AG10803 (cell line): ENCODE measurements at regions not wholly inside any gene's neighbourhood (a gene's known extent, or its start where the extent isn't known, plus 50 kb on each side); places are given as distances from the start of the nearest gene placed in this dataset.
A peak's percentile ranks its signal among the peaks of the same experiment; 100 is the strongest.
"Not testable (repeated sequence)": the region's sequence is repeated elsewhere in the genome, so short reads cannot be mapped to it uniquely, and the experiment has no call there.

Source experiments
- DNase-seq: peaks from one replicate; pipeline ENCODE4 v3.0.0; 2010; ENCODE audit warnings: low read depth
- H3K4me3 ChIP-seq: 2 replicates; pipeline ENCODE4 v1.5.1; 2011; ENCODE audit warnings: mild to moderate bottlenecking, low read length, control low read depth
- TF ChIP-seq, protein P1 (sequence below): conservative IDR thresholded peaks from 2 replicates; pipeline ENCODE4 v1.5.1; 2011; ENCODE audit warnings: mild to moderate bottlenecking, low read length, control low read depth, inconsistent platforms

GRCh38 chr4:12636191-12636590, 847.9 kb downstream of the RAB28 start:
- no peak for DNase-seq
- TF ChIP-seq, protein P1, sequence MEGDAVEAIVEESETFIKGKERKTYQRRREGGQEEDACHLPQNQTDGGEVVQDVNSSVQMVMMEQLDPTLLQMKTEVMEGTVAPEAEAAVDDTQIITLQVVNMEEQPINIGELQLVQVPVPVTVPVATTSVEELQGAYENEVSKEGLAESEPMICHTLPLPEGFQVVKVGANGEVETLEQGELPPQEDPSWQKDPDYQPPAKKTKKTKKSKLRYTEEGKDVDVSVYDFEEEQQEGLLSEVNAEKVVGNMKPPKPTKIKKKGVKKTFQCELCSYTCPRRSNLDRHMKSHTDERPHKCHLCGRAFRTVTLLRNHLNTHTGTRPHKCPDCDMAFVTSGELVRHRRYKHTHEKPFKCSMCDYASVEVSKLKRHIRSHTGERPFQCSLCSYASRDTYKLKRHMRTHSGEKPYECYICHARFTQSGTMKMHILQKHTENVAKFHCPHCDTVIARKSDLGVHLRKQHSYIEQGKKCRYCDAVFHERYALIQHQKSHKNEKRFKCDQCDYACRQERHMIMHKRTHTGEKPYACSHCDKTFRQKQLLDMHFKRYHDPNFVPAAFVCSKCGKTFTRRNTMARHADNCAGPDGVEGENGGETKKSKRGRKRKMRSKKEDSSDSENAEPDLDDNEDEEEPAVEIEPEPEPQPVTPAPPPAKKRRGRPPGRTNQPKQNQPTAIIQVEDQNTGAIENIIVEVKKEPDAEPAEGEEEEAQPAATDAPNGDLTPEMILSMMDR = no peak
- H3K4me3 ChIP-seq = no peak overlapping the region

- TF ChIP-seq, protein P1 = no peak
- no peak for DNase-seq
- H3K4me3 ChIP-seq = no peak overlapping the region
Observed at GRCh38 chr4:12635629-12636028, 848.5 kb downstream of the RAB28 start.

GRCh38 chr4:12633053-12633651, 851.0 kb downstream of the RAB28 start:
- DNase-seq = peak; percentile 46
- TF ChIP-seq, protein P1 = peak; percentile 89

GRCh38 chr4:12615822-12616221, 868.3 kb downstream of the RAB28 start:
- DNase-seq = no peak
- TF ChIP-seq, protein P1 = no peak
- no peak overlapping the region for H3K4me3 ChIP-seq

More at GRCh38 chr4:12633053-12633651, 851.0 kb downstream of the RAB28 start:
- no peak overlapping the region for H3K4me3 ChIP-seq

DNA sequence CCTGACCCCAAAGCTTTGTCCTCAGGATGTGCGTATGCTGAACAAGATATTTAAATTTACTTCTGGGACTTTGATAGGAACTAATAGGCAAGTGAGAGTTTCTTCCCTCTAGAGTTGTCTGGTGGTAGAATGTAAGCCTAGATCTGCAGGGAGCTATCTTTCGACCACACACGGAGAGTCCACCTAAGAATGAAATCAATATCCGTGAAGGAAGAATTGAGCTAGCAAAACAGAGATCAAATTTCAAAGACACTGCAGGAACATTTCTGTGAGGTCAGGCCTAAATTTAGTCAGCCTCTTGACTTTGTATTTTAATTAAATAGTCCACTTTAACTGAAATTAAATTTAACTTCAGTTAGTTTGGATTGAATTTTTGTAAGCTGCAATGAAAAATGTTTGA, 871.3 kb downstream of the RAB28 start:
- no peak for DNase-seq
- TF ChIP-seq, protein P1 = no peak
- H3K4me3 ChIP-seq = no peak overlapping the region

DNA sequence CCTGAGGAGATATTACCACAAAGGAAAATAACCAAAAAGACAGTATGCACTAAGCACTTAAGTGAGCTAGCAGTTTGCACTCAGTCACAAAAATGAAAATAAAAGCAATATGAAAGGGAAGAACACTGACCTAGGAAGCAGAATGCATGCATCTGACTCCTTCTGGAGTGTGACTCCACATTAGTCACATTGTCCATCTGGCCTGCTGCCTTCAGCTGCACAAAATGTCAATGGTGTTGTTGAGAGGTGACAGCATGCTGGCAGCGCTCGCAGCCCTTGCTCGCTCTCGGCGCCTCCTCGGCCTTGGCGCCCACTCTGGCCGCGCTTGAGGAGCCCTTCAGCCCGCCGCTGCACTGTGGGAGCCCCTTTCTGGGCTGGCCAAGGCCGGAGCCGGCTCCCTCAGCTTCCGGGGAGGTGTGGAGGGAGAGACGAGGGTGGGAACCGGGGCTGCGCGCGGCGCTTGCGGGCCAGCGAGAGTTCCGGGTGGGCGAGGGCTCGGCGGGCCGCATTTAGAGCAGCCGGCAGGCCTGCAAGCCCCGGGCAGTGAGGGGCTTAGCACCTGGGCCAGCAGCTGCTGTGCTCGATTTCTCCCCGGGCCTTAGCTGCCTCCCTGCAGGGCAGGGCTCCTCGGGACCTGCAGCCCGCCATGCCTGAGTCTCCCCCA, 874.8 kb downstream of the RAB28 start:
- not testable (repeated sequence) for DNase-seq

DNA sequence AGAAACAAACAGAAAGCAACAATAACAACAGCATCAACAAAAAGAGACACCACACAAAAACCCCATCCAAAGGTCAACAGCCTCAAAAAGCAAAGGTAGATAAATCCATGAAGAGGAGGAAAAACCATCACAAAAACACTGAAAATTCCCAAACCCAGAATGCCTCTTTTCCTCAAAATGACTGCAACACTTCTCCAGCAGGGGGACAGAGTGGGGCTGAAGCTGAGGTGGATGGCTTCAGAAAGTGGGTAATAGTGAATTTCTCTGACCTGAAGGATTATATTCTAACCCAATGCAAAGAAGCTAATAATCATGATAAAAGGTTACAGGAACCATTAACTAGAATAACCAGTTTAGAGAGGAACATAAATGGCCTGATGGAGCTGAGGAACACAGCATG, 888.2 kb downstream of the RAB28 start:
- no peak overlapping the region for H3K4me3 ChIP-seq
- TF ChIP-seq, protein P1 = no peak
- DNase-seq = no peak

More for the DNA sequence above, 874.8 kb downstream of the RAB28 start:
- H3K4me3 ChIP-seq = not testable (repeated sequence)
